H1 (cell line): ENCODE measurements at regions not wholly inside any gene's neighbourhood (a gene's known extent, or its start where the extent isn't known, plus 50 kb on each side); places are given as distances from the start of the nearest gene placed in this dataset.

Experiments
- CHD2 ChIP-seq: IDR thresholded peaks from 2 replicates; pipeline ENCODE4 v1.6.1; 2012; ENCODE audit warnings: low read length, improper control_type of control experiment
- EGR1 ChIP-seq: IDR thresholded peaks from 2 replicates; pipeline ENCODE4 v1.6.1; 2011; ENCODE audit warnings: low read depth, low read length, borderline replicate concordance
- EZH2 ChIP-seq: fragments of 200-600 bp; sonication (generic); IDR thresholded peaks from 2 replicates; pipeline ENCODE4 v1.7.1; 2012; ENCODE audit warnings: low read depth, mild to moderate bottlenecking, moderate library complexity, low read length, inconsistent platforms; ENCODE audit not compliant: severe bottlenecking
- HDAC6 ChIP-seq: IDR thresholded peaks from one replicate; pipeline ENCODE4 v1.7.1; 2012; ENCODE audit warnings: low read depth, mild to moderate bottlenecking, inconsistent platforms, low read length, moderate library complexity
- NRF1 ChIP-seq: IDR thresholded peaks from 2 replicates; pipeline ENCODE4 v1.6.1; 2011; ENCODE audit warnings: mild to moderate bottlenecking, low read depth, low read length, improper control_type of control experiment
- SAP30 ChIP-seq: fragments of 300-600 bp; sonication (generic); IDR thresholded peaks from 2 replicates; pipeline ENCODE4 v1.7.1; 2012; ENCODE audit warnings: low read length, moderate library complexity, mild to moderate bottlenecking, inconsistent platforms; ENCODE audit not compliant: insufficient read depth, insufficient replicate concordance
- TAF1 ChIP-seq: IDR thresholded peaks from 2 replicates; pipeline ENCODE4 v1.6.1; 2011; ENCODE audit warnings: mild to moderate bottlenecking, low read depth, low read length
- TEAD4 ChIP-seq: IDR thresholded peaks from 2 replicates; pipeline ENCODE4 v1.6.1; 2012; ENCODE audit warnings: low read depth, low read length, inconsistent platforms, mixed read lengths
- TF ChIP-seq, protein P1 (sequence below), 3 experiments: IDR thresholded peaks; 1 replicate in 2 of 3; 2 replicates in 1 of 3; pipeline versions ENCODE4 v1.5.1 to v1.6.1; 2011; ENCODE audit warnings: low read length in 3 of 3, mild to moderate bottlenecking in 3 of 3, inconsistent platforms in 2 of 3, low read depth in 1 of 3, moderate library complexity in 1 of 3; ENCODE audit not compliant: insufficient read depth in 1 of 3; ENCODE audit errors: control extremely low read depth in 1 of 3

DNA sequence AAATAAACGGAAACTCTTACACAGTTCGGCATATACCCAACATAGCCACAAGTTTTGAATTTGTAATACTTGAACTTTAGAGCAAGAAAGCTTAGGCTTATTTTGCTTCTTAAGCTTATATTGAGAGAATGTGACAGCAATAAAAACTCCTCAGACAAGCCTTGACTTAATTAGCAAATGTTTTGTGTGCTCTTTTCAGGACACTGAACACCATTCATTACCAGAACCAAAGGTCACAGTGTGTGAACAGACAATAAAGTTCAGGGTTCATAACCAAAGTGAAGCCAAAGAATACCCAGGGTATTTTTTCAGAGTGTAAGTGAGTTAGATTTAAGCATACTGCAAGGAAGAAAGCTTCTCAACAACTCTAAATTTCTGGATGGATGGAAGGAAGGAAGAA lies 605.8 kb downstream of the METTL4 start:
- TF ChIP-seq NRF1 (no peak), SAP30 (no peak), TAF1 (no peak), EGR1 (no peak), TEAD4 (no peak), EZH2 (no peak), CHD2 (no peak), HDAC6 (no peak)
- TF ChIP-seq, protein P1, sequence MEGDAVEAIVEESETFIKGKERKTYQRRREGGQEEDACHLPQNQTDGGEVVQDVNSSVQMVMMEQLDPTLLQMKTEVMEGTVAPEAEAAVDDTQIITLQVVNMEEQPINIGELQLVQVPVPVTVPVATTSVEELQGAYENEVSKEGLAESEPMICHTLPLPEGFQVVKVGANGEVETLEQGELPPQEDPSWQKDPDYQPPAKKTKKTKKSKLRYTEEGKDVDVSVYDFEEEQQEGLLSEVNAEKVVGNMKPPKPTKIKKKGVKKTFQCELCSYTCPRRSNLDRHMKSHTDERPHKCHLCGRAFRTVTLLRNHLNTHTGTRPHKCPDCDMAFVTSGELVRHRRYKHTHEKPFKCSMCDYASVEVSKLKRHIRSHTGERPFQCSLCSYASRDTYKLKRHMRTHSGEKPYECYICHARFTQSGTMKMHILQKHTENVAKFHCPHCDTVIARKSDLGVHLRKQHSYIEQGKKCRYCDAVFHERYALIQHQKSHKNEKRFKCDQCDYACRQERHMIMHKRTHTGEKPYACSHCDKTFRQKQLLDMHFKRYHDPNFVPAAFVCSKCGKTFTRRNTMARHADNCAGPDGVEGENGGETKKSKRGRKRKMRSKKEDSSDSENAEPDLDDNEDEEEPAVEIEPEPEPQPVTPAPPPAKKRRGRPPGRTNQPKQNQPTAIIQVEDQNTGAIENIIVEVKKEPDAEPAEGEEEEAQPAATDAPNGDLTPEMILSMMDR (IDR thresholded peaks at IDR 0.05; ENCODE audit: control extremely low read depth in 1 of 3, insufficient read depth in 1 of 3, low read depth in 1 of 3, low read length in 3 of 3): no peak
